GM10266 (cell line): ENCODE measurements at regions not wholly inside any gene's neighbourhood (a gene's known extent, or its start where the extent isn't known, plus 50 kb on each side); places are given as distances from the start of the nearest gene placed in this dataset.

Experiments used
- DNase-seq: peaks from one replicate; pipeline ENCODE4 v3.0.0; 2012; ENCODE audit errors: extremely low spot score
- TF ChIP-seq, protein P1 (sequence below): IDR thresholded peaks from 2 replicates; pipeline ENCODE4 v1.5.1; 2012; ENCODE audit warnings: mild to moderate bottlenecking, low read depth; ENCODE audit not compliant: control insufficient read depth, insufficient read depth; ENCODE audit errors: missing control alignments

DNA sequence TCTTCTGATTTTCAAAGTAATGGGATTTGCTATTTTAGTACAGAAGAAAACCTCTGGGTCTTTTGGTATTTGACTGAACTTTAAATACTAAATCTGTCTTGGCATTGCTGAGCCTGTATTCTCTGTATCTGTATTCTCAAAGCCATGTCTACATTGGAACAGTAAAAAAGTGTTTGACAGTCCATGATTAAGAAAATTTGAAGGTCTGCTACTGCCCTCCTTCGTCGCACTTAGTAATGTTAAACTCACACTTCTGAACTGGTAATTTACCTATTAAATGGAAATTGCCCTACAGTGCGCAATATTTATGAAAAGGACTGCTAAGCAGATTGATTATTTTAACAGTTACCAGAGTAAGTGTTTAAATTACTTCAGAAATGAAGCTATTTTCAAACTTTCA lies 165.7 kb upstream of the SMC2 start:
- DNase-seq, result no peak
- TF ChIP-seq, protein P1, sequence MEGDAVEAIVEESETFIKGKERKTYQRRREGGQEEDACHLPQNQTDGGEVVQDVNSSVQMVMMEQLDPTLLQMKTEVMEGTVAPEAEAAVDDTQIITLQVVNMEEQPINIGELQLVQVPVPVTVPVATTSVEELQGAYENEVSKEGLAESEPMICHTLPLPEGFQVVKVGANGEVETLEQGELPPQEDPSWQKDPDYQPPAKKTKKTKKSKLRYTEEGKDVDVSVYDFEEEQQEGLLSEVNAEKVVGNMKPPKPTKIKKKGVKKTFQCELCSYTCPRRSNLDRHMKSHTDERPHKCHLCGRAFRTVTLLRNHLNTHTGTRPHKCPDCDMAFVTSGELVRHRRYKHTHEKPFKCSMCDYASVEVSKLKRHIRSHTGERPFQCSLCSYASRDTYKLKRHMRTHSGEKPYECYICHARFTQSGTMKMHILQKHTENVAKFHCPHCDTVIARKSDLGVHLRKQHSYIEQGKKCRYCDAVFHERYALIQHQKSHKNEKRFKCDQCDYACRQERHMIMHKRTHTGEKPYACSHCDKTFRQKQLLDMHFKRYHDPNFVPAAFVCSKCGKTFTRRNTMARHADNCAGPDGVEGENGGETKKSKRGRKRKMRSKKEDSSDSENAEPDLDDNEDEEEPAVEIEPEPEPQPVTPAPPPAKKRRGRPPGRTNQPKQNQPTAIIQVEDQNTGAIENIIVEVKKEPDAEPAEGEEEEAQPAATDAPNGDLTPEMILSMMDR, result no peak

GRCh38 chr9:103941104-103941503 lies 153.0 kb upstream of the SMC2 start:
- TF ChIP-seq, protein P1, result no peak
- no peak for DNase-seq

- no peak for DNase-seq
- TF ChIP-seq, protein P1, result no peak
These were observed 151.9 kb upstream of the SMC2 start for GRCh38 chr9:103942200-103942599.

DNA sequence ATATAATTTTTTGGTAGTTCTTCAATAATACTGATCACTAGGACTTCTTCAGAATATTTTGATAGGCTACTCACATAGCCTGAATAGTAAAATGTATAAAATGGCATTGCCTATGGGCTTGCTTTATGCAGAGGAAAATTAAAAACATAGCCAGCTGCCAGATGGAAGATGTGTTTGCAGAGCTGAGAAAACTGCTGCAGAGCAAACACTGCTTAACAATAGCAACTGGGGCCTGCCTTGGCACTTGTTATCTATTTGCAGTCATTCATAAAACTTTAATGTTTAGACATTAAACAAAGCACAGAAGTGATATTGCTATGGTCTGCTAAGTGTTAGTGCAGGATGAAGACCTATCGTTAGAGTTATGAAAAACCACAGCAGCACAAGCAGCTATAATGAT lies 151.5 kb upstream of the SMC2 start:
- TF ChIP-seq, protein P1, result no peak
- DNase-seq, result no peak

DNA sequence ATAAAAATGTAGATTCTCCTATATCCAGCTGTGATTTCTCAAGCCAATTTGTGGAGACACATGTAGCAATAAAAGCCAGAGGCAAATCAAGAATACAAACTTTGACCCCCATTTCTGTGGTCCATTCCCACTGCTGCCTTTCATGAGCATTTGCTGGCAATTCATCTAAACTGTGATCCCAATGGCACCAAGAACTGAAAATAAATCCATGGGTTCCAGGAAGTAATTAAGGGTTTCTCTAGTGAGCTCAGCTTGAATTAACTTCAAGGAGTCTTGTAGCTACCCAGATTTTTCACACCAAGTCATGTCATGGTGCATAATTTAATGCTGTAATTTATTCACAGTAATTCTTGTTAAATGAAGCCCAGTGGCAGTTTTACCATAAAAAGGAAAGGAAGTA lies 145.0 kb upstream of the SMC2 start:
- no peak for DNase-seq
- TF ChIP-seq, protein P1, result no peak

DNA sequence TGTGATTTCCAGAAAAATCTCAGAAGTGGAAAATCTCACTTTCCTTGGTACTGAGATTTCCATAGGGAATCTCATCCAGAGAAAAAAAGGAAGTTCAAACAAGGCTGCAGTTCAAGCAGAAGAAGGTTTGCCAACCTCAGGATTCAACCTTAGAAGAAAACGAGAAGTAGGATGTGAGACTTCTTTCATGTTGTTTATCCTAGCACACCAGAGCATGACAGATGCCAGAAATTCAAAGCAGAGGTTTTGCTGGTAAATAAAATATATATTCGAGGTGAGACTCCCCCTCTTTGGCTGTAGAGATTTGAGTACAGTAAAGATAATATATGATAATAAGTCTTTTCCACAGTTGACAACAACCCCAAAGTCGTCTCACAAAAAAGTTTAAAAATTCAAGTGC lies 116.9 kb upstream of the SMC2 start:
- TF ChIP-seq, protein P1, result no peak
- no peak for DNase-seq

DNA sequence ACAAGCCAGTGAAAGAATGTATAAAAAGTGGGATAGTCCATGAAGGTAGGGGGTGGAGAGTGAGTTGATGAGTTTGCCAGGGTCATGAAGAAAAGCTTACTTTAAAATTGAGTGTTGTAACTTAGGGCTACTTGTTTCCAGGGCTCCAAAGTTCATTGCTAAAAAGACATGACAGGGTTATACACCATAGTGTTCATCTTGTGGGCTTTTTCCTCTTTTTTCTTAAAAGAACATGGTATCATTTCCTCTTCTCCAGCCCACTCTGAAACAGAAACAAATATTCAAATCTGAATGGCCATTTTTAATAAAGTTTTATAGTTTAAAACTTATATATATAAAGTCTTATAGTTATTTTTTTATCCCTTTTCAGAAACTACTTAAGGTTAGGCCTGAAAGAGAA lies 115.7 kb upstream of the SMC2 start:
- no peak for DNase-seq
- TF ChIP-seq, protein P1, result no peak
